GM23338 (cell line): ENCODE measurements at regions not wholly inside any gene's neighbourhood (a gene's known extent, or its start where the extent isn't known, plus 50 kb on each side); places are given as distances from the start of the nearest gene placed in this dataset.

Experiments
- ATAC-seq: fragments of 200-7000 bp; cut with Tn5 transposase; 3 replicates; pipeline ENCODE4 v1.9.1; 2020
- DNase-seq: peaks from one replicate; pipeline ENCODE4 v3.0.0-alpha.2; 2015; ENCODE audit warnings: low spot score
- H2AFZ ChIP-seq: fragments of 200-600 bp; sonication (generic); 2 replicates; pipeline ENCODE4 v1.8.0; 2016; ENCODE audit warnings: antibody characterized with exemption, mild to moderate bottlenecking, moderate library complexity
- H3F3A ChIP-seq: fragments of 200-600 bp; sonication (generic); replicated peaks from 2 replicates; pipeline ENCODE4 v1.8.0; 2017; ENCODE audit warnings: antibody characterized with exemption, mixed run types, low read depth
- H3K27ac ChIP-seq: fragments of 200-600 bp; sonication (generic); 2 replicates; pipeline ENCODE4 v1.6.1; 2016; ENCODE audit warnings: low read depth
- H3K27me3 ChIP-seq: fragments of 200-600 bp; sonication (generic); 2 replicates; pipeline ENCODE4 v1.8.0; 2016; ENCODE audit warnings: mild to moderate bottlenecking, mixed run types, moderate library complexity; ENCODE audit not compliant: insufficient read depth
- H3K36me3 ChIP-seq: fragments of 200-600 bp; sonication (generic); 2 replicates; pipeline ENCODE4 v1.8.0; 2016; ENCODE audit warnings: mild to moderate bottlenecking; ENCODE audit not compliant: insufficient read depth
- H3K4me1 ChIP-seq: fragments of 200-600 bp; sonication (generic); 2 replicates; pipeline ENCODE4 v1.8.0; 2016; ENCODE audit warnings: mild to moderate bottlenecking, moderate library complexity; ENCODE audit not compliant: insufficient read depth
- H3K4me2 ChIP-seq: fragments of 200-600 bp; sonication (generic); 2 replicates; pipeline ENCODE4 v1.7.1; 2017; ENCODE audit warnings: mixed run types
- H3K4me3 ChIP-seq: fragments of 200-600 bp; sonication (generic); 2 replicates; pipeline ENCODE4 v1.6.1; 2016; ENCODE audit warnings: mixed run types
- H3K79me2 ChIP-seq: fragments of 200-600 bp; sonication (generic); replicated peaks from 2 replicates; pipeline ENCODE4 v1.8.0; 2017; ENCODE audit warnings: mild to moderate bottlenecking; ENCODE audit not compliant: insufficient read depth
- H3K9me2 ChIP-seq: fragments of 200-600 bp; sonication (generic); 2 replicates; pipeline ENCODE4 v1.8.0; 2017; ENCODE audit not compliant: insufficient read depth
- H4K20me1 ChIP-seq: fragments of 200-600 bp; sonication (generic); replicated peaks from 2 replicates; pipeline ENCODE4 v1.8.0; 2017; ENCODE audit warnings: mild to moderate bottlenecking; ENCODE audit not compliant: insufficient read depth
- H3K27ac Mint-ChIP-seq: 2 replicates; pipeline ENCODE4 v1.8.0; 2020; ENCODE audit warnings: inconsistent platforms, mild to moderate bottlenecking, moderate library complexity, mixed read lengths
- H3K27me3 Mint-ChIP-seq: 3 replicates; pipeline ENCODE4 v1.8.0; 2022; ENCODE audit warnings: low read depth, mild to moderate bottlenecking, moderate library complexity, mixed read lengths, inconsistent platforms; ENCODE audit not compliant: insufficient read depth, poor library complexity
- H3K36me3 Mint-ChIP-seq: 3 replicates; pipeline ENCODE4 v1.8.0; 2021; ENCODE audit warnings: low read depth, mild to moderate bottlenecking, inconsistent platforms, moderate library complexity, mixed read lengths
- H3K4me1 Mint-ChIP-seq: 3 replicates; pipeline ENCODE4 v1.8.0; 2020; ENCODE audit warnings: mild to moderate bottlenecking, inconsistent platforms, mixed read lengths
- H3K4me3 Mint-ChIP-seq: 3 replicates; pipeline ENCODE4 v1.8.0; 2021; ENCODE audit warnings: moderate library complexity, mild to moderate bottlenecking, inconsistent platforms, mixed read lengths
- H3K9me3 Mint-ChIP-seq: 3 replicates; pipeline ENCODE4 v1.8.0; 2020; ENCODE audit warnings: moderate library complexity, mild to moderate bottlenecking, inconsistent platforms, mixed read lengths
- CREB1 ChIP-seq: fragments of 250-450 bp; sonication (Bioruptor Pico); IDR thresholded peaks from 2 replicates; pipeline ENCODE4 v1.5.0; 2020; ENCODE audit warnings: low read depth, mild to moderate bottlenecking, moderate library complexity
- EZH2 ChIP-seq: fragments of 200-600 bp; sonication (generic); IDR thresholded peaks from one replicate; pipeline ENCODE4 v1.8.0; 2017; ENCODE audit warnings: antibody characterized with exemption, mild to moderate bottlenecking, low read depth; ENCODE audit not compliant: unreplicated experiment
- EZH2phosphoT487 ChIP-seq: fragments of 200-600 bp; sonication (generic); IDR thresholded peaks from one replicate; pipeline ENCODE4 v1.8.1; 2018; ENCODE audit warnings: antibody characterized with exemption; ENCODE audit not compliant: unreplicated experiment
- JUNB ChIP-seq: IDR thresholded peaks from one replicate; pipeline ENCODE4 v1.6.1; 2016; ENCODE audit warnings: antibody characterized with exemption; ENCODE audit not compliant: unreplicated experiment
- NANOG ChIP-seq: IDR thresholded peaks from 2 replicates; pipeline ENCODE4 v1.6.1; 2016; ENCODE audit warnings: antibody characterized with exemption, borderline replicate concordance
- POLR2AphosphoS5 ChIP-seq: IDR thresholded peaks from 2 replicates; pipeline ENCODE4 v1.6.1; 2016; ENCODE audit warnings: antibody characterized with exemption, low read depth
- REST ChIP-seq: IDR thresholded peaks from one replicate; pipeline ENCODE4 v1.6.1; 2018; ENCODE audit warnings: antibody characterized with exemption; ENCODE audit not compliant: unreplicated experiment
- STAT1 ChIP-seq: IDR thresholded peaks from one replicate; pipeline ENCODE4 v1.6.1; 2016; ENCODE audit warnings: antibody characterized with exemption; ENCODE audit not compliant: unreplicated experiment
- ZNF114 ChIP-seq: fragments of 250-450 bp; sonication (Bioruptor Pico); IDR thresholded peaks from 2 replicates; pipeline ENCODE4 v1.5.0; 2020; ENCODE audit warnings: mild to moderate bottlenecking, moderate library complexity
- ZNF331 ChIP-seq: fragments of 250-450 bp; sonication (Bioruptor Pico); IDR thresholded peaks from 2 replicates; pipeline ENCODE4 v1.5.0; 2020; ENCODE audit warnings: low read depth, mild to moderate bottlenecking, moderate library complexity
- TF ChIP-seq, protein P1 (sequence below), 2 experiments: fragments of 200-600 bp in 1 of 2; sonication (generic) in 1 of 2; conservative IDR thresholded peaks; 2 replicates each; pipeline versions ENCODE4 v1.5.1 to v1.6.1; 2016 to 2017; ENCODE audit warnings: antibody characterized with exemption in 2 of 2, low read depth in 2 of 2, mild to moderate bottlenecking in 2 of 2, moderate library complexity in 1 of 2
- TF ChIP-seq, protein P2 (sequence below): IDR thresholded peaks from 2 replicates; pipeline ENCODE4 v1.6.1; 2016; ENCODE audit warnings: antibody characterized with exemption
- TF ChIP-seq, protein P3 (sequence below): fragments of 250-450 bp; sonication (Bioruptor Pico); IDR thresholded peaks from 2 replicates; pipeline ENCODE4 v1.5.0; 2020; ENCODE audit warnings: mild to moderate bottlenecking, moderate library complexity

DNA sequence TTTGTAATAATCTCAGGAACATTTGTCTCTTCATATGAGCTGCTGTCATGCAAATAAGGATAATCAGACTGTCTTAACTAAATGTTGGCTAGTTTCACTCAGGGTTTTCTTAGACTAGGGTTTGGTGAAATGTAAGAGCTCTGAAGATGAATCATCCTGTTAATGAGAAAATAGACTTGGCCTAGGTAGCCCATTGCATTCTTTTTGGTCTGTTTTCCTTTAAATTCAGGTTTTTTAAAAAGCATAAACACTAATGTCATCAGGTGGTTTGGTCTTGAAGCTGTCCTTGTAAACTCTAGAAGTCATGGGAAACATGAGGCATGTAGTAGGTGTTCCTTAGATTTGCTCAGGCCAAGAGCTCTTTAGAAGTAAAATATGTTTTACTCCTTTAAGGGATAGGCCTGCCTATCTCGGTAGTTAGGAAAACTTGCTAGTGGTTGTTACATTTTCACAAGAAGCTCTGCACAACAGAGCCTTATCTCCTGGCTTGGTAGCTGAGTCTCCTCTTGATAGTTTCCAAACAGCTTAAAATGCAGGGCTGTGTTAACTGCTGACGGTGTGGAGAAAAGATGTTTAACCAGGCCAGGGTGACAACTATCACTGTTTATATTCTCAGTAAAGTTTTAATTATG lies 62.0 kb upstream of the C1QTNF9B start:
- Histone ChIP-seq H3K4me3 (no peak overlapping the region), H3K27me3 (no peaks in the 10 kb centered on the region), H3K27ac (no peak overlapping the region), H3K4me2 (no peak overlapping the region), H4K20me1 (no peaks in the 10 kb centered on the region), H3F3A (no peaks in the 10 kb centered on the region), H3K4me1 (peaks cover 3% of the 10 kb centered on the region; the same call in 1 of the 2 replicates), H3K79me2 (no peaks in the 10 kb centered on the region), H3K9me2 (no peaks in the 10 kb centered on the region), H2AFZ (peak overlapping the region; percentile 36), H3K36me3 (no peaks in the 10 kb centered on the region)
- H3K27me3 Mint-ChIP-seq = peaks cover 8% of the 10 kb centered on the region
- TF ChIP-seq NANOG (no peak), JUNB (no peak), ZNF114 (CRISPR knock-in tag) (no peak), POLR2AphosphoS5 (no peak), STAT1 (no peak), CREB1 (CRISPR knock-in tag) (no peak), EZH2phosphoT487 (no peak), REST (no peak), EZH2 (no peak), ZNF331 (CRISPR knock-in tag) (no peak)
- TF ChIP-seq, protein P1, sequence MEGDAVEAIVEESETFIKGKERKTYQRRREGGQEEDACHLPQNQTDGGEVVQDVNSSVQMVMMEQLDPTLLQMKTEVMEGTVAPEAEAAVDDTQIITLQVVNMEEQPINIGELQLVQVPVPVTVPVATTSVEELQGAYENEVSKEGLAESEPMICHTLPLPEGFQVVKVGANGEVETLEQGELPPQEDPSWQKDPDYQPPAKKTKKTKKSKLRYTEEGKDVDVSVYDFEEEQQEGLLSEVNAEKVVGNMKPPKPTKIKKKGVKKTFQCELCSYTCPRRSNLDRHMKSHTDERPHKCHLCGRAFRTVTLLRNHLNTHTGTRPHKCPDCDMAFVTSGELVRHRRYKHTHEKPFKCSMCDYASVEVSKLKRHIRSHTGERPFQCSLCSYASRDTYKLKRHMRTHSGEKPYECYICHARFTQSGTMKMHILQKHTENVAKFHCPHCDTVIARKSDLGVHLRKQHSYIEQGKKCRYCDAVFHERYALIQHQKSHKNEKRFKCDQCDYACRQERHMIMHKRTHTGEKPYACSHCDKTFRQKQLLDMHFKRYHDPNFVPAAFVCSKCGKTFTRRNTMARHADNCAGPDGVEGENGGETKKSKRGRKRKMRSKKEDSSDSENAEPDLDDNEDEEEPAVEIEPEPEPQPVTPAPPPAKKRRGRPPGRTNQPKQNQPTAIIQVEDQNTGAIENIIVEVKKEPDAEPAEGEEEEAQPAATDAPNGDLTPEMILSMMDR (conservative IDR thresholded peaks at IDR 0.05; ENCODE audit: low read depth in 2 of 2) = no peak
- TF ChIP-seq, protein P2, sequence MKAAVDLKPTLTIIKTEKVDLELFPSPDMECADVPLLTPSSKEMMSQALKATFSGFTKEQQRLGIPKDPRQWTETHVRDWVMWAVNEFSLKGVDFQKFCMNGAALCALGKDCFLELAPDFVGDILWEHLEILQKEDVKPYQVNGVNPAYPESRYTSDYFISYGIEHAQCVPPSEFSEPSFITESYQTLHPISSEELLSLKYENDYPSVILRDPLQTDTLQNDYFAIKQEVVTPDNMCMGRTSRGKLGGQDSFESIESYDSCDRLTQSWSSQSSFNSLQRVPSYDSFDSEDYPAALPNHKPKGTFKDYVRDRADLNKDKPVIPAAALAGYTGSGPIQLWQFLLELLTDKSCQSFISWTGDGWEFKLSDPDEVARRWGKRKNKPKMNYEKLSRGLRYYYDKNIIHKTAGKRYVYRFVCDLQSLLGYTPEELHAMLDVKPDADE = no peak
- TF ChIP-seq, protein P3, sequence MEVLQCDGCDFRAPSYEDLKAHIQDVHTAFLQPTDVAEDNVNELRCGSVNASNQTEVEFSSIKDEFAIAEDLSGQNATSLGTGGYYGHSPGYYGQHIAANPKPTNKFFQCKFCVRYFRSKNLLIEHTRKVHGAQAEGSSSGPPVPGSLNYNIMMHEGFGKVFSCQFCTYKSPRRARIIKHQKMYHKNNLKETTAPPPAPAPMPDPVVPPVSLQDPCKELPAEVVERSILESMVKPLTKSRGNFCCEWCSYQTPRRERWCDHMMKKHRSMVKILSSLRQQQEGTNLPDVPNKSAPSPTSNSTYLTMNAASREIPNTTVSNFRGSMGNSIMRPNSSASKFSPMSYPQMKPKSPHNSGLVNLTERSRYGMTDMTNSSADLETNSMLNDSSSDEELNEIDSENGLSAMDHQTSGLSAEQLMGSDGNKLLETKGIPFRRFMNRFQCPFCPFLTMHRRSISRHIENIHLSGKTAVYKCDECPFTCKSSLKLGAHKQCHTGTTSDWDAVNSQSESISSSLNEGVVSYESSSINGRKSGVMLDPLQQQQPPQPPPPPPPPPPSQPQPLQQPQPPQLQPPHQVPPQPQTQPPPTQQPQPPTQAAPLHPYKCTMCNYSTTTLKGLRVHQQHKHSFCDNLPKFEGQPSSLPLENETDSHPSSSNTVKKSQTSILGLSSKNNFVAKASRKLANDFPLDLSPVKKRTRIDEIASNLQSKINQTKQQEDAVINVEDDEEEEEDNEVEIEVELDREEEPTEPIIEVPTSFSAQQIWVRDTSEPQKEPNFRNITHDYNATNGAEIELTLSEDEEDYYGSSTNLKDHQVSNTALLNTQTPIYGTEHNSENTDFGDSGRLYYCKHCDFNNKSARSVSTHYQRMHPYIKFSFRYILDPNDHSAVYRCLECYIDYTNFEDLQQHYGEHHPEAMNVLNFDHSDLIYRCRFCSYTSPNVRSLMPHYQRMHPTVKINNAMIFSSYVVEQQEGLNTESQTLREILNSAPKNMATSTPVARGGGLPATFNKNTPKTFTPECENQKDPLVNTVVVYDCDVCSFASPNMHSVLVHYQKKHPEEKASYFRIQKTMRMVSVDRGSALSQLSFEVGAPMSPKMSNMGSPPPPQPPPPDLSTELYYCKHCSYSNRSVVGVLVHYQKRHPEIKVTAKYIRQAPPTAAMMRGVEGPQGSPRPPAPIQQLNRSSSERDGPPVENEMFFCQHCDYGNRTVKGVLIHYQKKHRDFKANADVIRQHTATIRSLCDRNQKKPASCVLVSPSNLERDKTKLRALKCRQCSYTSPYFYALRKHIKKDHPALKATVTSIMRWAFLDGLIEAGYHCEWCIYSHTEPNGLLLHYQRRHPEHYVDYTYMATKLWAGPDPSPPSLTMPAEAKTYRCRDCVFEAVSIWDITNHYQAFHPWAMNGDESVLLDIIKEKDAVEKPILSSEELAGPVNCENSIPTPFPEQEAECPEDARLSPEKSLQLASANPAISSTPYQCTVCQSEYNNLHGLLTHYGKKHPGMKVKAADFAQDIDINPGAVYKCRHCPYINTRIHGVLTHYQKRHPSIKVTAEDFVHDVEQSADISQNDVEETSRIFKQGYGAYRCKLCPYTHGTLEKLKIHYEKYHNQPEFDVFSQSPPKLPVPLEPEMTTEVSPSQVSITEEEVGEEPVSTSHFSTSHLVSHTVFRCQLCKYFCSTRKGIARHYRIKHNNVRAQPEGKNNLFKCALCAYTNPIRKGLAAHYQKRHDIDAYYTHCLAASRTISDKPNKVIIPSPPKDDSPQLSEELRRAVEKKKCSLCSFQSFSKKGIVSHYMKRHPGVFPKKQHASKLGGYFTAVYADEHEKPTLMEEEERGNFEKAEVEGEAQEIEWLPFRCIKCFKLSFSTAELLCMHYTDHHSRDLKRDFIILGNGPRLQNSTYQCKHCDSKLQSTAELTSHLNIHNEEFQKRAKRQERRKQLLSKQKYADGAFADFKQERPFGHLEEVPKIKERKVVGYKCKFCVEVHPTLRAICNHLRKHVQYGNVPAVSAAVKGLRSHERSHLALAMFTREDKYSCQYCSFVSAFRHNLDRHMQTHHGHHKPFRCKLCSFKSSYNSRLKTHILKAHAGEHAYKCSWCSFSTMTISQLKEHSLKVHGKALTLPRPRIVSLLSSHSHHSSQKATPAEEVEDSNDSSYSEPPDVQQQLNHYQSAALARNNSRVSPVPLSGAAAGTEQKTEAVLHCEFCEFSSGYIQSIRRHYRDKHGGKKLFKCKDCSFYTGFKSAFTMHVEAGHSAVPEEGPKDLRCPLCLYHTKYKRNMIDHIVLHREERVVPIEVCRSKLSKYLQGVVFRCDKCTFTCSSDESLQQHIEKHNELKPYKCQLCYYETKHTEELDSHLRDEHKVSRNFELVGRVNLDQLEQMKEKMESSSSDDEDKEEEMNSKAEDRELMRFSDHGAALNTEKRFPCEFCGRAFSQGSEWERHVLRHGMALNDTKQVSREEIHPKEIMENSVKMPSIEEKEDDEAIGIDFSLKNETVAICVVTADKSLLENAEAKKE (CRISPR knock-in tag) = no peak
- no peaks in the 10 kb centered on the region for H3K36me3 Mint-ChIP-seq
- H3K9me3 Mint-ChIP-seq = no peaks in the 10 kb centered on the region; the same call in 2 of the 3 replicates
- H3K4me3 Mint-ChIP-seq = no peak overlapping the region
- H3K27ac Mint-ChIP-seq = no peak overlapping the region
- no peak for DNase-seq
- no peak for ATAC-seq
- peaks cover 5% of the 10 kb centered on the region; the same call in 2 of the 3 replicates for H3K4me1 Mint-ChIP-seq
